K562 (cell line): ENCODE measurements at regions not wholly inside any gene's neighbourhood (a gene's known extent, or its start where the extent isn't known, plus 50 kb on each side); places are given as distances from the start of the nearest gene placed in this dataset.

Source experiments
- CGGBP1 ChIP-seq: fragments of 250-450 bp; sonication (Bioruptor Pico); IDR thresholded peaks from 2 replicates; pipeline ENCODE4 v1.9.0; 2021; ENCODE audit warnings: mild to moderate bottlenecking
- CXXC5 ChIP-seq: fragments of 250-450 bp; sonication (Bioruptor Pico); IDR thresholded peaks from 2 replicates; pipeline ENCODE4 v1.8.0; 2022; ENCODE audit warnings: inconsistent platforms, mild to moderate bottlenecking, moderate library complexity
- FOXM1 ChIP-seq, 2 experiments: fragments of 450-650 bp in 1 of 2; sonication (generic) in 1 of 2; formaldehyde crosslinking in 1 of 2; IDR thresholded peaks; 2 replicates each; pipeline versions ENCODE4 v1.6.1 to v1.9.0; 2017 to 2022; ENCODE audit warnings: low read depth in 2 of 2, mild to moderate bottlenecking in 2 of 2, missing genetic modification reagents in 1 of 2, moderate library complexity in 1 of 2
- HDGF ChIP-seq: fragments of 450-650 bp; IDR thresholded peaks from 2 replicates; pipeline ENCODE4 v1.6.1; 2016
- HNRNPLL ChIP-seq: fragments of 200-400 bp; formaldehyde crosslinking; IDR thresholded peaks from 2 replicates; pipeline ENCODE4 v1.6.1; 2017; ENCODE audit warnings: low read length, low read depth, mild to moderate bottlenecking; ENCODE audit not compliant: poor library complexity, severe bottlenecking
- KLF13 ChIP-seq: fragments of 450-650 bp; IDR thresholded peaks from 2 replicates; pipeline ENCODE4 v1.6.1; 2016; ENCODE audit warnings: missing genetic modification characterization, low read depth, mild to moderate bottlenecking, missing compliant biosample characterization, moderate library complexity, borderline replicate concordance
- PCBP1 ChIP-seq: fragments of 200-400 bp; formaldehyde crosslinking; IDR thresholded peaks from 2 replicates; pipeline ENCODE4 v1.6.1; 2018; ENCODE audit warnings: mild to moderate bottlenecking, low read depth, low read length; ENCODE audit not compliant: poor library complexity, severe bottlenecking
- PREB ChIP-seq: sonication (generic); formaldehyde crosslinking; IDR thresholded peaks from 2 replicates; pipeline ENCODE4 v1.8.1; 2023; ENCODE audit warnings: mild to moderate bottlenecking, missing genetic modification reagents
- SMC3 ChIP-seq: conservative IDR thresholded peaks from 2 replicates; pipeline ENCODE4 v1.6.1; 2011; ENCODE audit warnings: low read depth, low read length, improper control_type of control experiment; ENCODE audit not compliant: insufficient read depth
- TF ChIP-seq, protein P1 (sequence below), 2 experiments: fragments of 450-650 bp in 1 of 2; sonication (generic) in 1 of 2; formaldehyde crosslinking in 1 of 2; IDR thresholded peaks in 1 of 2; conservative IDR thresholded peaks in 1 of 2; 2 replicates each; pipeline versions ENCODE4 v1.6.1 to v1.8.1; 2016 to 2023; ENCODE audit warnings: mild to moderate bottlenecking in 2 of 2, moderate library complexity in 2 of 2, inconsistent platforms in 1 of 2, missing genetic modification reagents in 1 of 2

DNA sequence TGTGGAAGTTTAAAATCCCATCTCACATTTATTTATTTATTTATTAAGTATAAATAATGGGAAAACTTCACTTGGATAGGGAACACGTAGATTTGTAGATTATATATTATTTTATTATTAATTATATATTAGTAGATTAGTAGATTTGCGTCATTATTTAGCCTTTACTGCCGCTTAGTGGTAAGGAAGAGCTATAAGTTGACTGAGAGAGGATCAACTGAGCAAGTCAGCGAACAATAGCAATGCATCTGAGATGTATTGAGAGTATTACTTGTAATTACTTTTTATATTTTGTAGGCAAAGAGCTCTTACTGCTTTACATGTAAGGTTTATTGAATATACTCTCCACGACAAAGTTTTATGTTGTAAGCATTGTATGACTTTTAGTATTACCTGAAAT is 244.5 kb upstream of the ANKRD30A start:
- TF ChIP-seq HDGF (no peak), SMC3 (no peak), PREB (CRISPR knock-in tag) (no peak), CGGBP1 (CRISPR knock-in tag) (no peak), PCBP1 (no peak), CXXC5 (no peak), FOXM1 (IDR thresholded peaks at IDR 0.05; ENCODE audit: low read depth) (no peak), FOXM1 (CRISPR knock-in tag; IDR thresholded peaks at IDR 0.05; ENCODE audit: low read depth) (no peak), HNRNPLL (no peak), KLF13 (tag) (no peak)
- TF ChIP-seq, protein P1, sequence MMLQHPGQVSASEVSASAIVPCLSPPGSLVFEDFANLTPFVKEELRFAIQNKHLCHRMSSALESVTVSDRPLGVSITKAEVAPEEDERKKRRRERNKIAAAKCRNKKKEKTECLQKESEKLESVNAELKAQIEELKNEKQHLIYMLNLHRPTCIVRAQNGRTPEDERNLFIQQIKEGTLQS (IDR thresholded peaks at IDR 0.05): no peak
- TF ChIP-seq, protein P1 (CRISPR knock-in tag; conservative IDR thresholded peaks at IDR 0.05): no peak
